Osteoblast (primary cell): ENCODE measurements at regions not wholly inside any gene's neighbourhood (a gene's known extent, or its start where the extent isn't known, plus 50 kb on each side); places are given as distances from the start of the nearest gene placed in this dataset.
A peak's percentile ranks its signal among the peaks of the same experiment; 100 is the strongest.
"Not testable (repeated sequence)": the region's sequence is repeated elsewhere in the genome, so short reads cannot be mapped to it uniquely, and the experiment has no call there.

Experiments
- DNase-seq: peaks from one replicate; pipeline ENCODE4 v3.0.0; 2011; ENCODE audit warnings: low spot score, mixed read lengths; ENCODE audit not compliant: insufficient read length; ENCODE audit errors: missing footprints
- H2AFZ ChIP-seq: 2 replicates; pipeline ENCODE4 v1.6.0; 2011; ENCODE audit warnings: mild to moderate bottlenecking, low read length
- H3K27ac ChIP-seq: 2 replicates; pipeline ENCODE4 v1.5.1; 2011; ENCODE audit warnings: mild to moderate bottlenecking, low read depth, low read length, moderate library complexity
- H3K27me3 ChIP-seq: 2 replicates; pipeline ENCODE4 v1.6.0; 2012; ENCODE audit warnings: mild to moderate bottlenecking, control low read depth, inconsistent platforms, low read length, moderate library complexity; ENCODE audit not compliant: insufficient read depth
- H3K36me3 ChIP-seq: 2 replicates; pipeline ENCODE4 v1.5.1; 2011; ENCODE audit warnings: mild to moderate bottlenecking, low read length, control low read depth, moderate library complexity; ENCODE audit not compliant: insufficient read depth
- H3K4me1 ChIP-seq: 2 replicates; pipeline ENCODE4 v1.5.1; 2011; ENCODE audit warnings: mild to moderate bottlenecking, low read length, control low read depth, moderate library complexity; ENCODE audit not compliant: insufficient read depth
- H3K4me2 ChIP-seq: 2 replicates; pipeline ENCODE4 v1.6.0; 2011; ENCODE audit warnings: mild to moderate bottlenecking, low read length; ENCODE audit not compliant: insufficient read depth
- H3K4me3 ChIP-seq: fragments of 200-600 bp; sonication (generic); 3 replicates; pipeline ENCODE4 v1.5.1; 2012; ENCODE audit warnings: mild to moderate bottlenecking, low read length, inconsistent platforms; ENCODE audit not compliant: insufficient read depth
- H3K79me2 ChIP-seq: 2 replicates; pipeline ENCODE4 v1.6.0; 2012; ENCODE audit warnings: mild to moderate bottlenecking, low read length, control low read depth, inconsistent platforms; ENCODE audit not compliant: insufficient read depth
- H3K9me3 ChIP-seq: 2 replicates; pipeline ENCODE4 v1.5.1; 2011; ENCODE audit warnings: low read depth, low read length, control low read depth
- H4K20me1 ChIP-seq: 2 replicates; pipeline ENCODE4 v1.6.0; 2012; ENCODE audit warnings: mild to moderate bottlenecking, low read length, control low read depth; ENCODE audit not compliant: insufficient read depth
- TF ChIP-seq, protein P1 (sequence below): IDR thresholded peaks from 2 replicates; pipeline ENCODE4 v1.5.1; 2011; ENCODE audit warnings: mild to moderate bottlenecking, low read depth, low read length, moderate library complexity; ENCODE audit errors: extremely low read depth

DNA sequence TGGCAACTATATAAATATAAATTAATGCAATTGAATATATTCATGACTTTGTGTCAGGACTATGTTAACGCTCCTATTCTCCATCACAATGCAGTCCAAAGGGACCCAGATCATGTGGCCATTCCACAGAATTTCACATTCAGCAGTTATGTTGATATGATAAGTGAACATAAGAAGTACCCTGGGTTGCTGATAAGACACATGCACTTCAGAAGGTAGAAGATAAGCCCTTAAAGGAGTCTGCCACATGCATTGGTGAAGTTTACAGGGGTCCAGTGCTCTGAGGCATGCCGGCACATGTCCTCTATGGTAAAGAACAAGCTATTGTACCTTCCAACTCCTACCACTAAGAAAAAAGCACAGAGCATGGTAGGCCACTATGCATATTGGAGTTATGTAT lies 76.4 kb downstream of the PHAX start:
- no peak overlapping the region for H3K4me2 ChIP-seq
- peaks cover 9% of the 10 kb centered on the region for H3K4me1 ChIP-seq
- no peak for DNase-seq
- no peaks in the 10 kb centered on the region for H4K20me1 ChIP-seq
- no peak overlapping the region for H3K27ac ChIP-seq
- H3K36me3 ChIP-seq, result no peaks in the 10 kb centered on the region
- no peaks in the 10 kb centered on the region for H3K9me3 ChIP-seq
- H3K4me3 ChIP-seq, result no peak overlapping the region
- H3K79me2 ChIP-seq, result no peaks in the 10 kb centered on the region
- TF ChIP-seq, protein P1, sequence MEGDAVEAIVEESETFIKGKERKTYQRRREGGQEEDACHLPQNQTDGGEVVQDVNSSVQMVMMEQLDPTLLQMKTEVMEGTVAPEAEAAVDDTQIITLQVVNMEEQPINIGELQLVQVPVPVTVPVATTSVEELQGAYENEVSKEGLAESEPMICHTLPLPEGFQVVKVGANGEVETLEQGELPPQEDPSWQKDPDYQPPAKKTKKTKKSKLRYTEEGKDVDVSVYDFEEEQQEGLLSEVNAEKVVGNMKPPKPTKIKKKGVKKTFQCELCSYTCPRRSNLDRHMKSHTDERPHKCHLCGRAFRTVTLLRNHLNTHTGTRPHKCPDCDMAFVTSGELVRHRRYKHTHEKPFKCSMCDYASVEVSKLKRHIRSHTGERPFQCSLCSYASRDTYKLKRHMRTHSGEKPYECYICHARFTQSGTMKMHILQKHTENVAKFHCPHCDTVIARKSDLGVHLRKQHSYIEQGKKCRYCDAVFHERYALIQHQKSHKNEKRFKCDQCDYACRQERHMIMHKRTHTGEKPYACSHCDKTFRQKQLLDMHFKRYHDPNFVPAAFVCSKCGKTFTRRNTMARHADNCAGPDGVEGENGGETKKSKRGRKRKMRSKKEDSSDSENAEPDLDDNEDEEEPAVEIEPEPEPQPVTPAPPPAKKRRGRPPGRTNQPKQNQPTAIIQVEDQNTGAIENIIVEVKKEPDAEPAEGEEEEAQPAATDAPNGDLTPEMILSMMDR, result no peak
- no peaks in the 10 kb centered on the region for H3K27me3 ChIP-seq
- no peak overlapping the region for H2AFZ ChIP-seq

DNA sequence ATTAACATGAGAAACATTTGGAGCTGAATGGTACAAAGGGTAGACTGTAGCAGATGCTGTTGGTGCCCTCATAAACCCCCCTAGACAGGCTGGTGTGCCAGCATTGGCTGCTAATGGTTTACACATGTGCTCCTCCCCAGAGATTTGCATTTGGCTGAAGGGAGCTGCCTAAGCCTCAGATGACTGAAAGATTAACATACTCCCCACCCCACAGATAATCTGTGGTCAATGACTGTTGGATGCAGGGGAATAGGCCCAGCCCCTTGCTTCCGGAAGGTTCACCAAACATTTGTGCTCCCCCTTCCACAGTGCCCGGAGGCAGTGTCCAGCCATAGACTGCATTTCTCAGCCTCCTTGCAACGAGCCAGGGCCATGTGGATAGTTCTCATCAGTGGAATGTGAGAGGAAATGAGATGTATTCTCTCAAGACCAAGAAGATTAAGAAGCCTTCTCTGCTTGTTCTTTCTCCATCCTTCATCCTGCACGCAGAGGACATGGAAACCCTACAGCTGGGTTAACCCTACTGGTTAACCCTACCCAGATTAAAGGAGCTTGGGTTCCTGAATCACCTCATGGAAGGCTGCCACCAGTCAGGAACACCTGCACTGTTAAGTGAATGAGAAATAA lies 79.6 kb downstream of the PHAX start:
- Histone ChIP-seq H3K79me2 (no peaks in the 10 kb centered on the region), H3K36me3 (no peaks in the 10 kb centered on the region), H3K27me3 (peaks cover 2% of the 10 kb centered on the region), H3K9me3 (no peaks in the 10 kb centered on the region), H3K4me1 (peaks cover 9% of the 10 kb centered on the region), H3K4me3 (peak overlapping the region; percentile 6), H4K20me1 (no peaks in the 10 kb centered on the region), H3K27ac (no peak overlapping the region), H3K4me2 (peak overlapping the region; percentile 60), H2AFZ (peak overlapping the region; percentile 50)
- DNase-seq, result peak; percentile 82
- TF ChIP-seq, protein P1, result no peak

DNA sequence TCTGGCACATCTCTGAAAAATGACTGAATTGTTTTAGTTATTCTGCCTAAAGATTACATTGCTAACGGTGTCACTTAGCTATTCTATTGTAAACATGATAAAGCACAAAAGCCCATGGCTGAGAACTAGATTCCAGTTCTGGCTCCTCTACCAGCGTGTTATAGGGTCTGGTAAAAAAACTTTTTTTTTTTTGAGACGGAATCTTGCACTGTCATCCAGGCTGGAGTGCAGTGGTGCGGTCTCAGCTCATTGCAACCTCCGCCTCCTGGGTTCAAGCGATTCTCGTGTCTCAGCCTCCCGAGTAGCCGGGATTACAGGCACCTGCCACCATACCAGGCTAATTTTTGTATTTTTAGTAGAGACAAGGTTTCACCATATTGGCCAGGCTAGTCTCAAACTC lies 80.6 kb downstream of the PHAX start:
- H3K4me1 ChIP-seq, result not testable (repeated sequence)

DNA sequence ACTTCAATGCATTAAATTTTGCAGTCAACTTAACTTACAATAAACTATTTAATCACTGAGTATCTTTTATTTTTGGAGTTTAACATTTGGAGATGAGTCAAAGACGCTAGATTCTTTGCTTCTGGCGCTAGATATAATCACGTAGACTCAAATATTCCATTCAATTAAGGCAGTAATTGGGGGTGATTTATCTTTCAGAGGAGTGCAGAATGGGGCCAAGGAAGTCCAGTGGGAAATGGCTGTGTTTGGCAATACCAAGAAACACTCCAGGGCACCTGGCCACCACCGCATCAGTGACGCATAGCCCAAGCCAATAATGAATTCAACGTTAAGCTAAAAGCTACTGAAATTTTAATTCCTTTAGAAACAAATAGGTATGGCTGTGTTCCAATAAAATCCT lies 81.2 kb downstream of the PHAX start:
- no peaks in the 10 kb centered on the region for H4K20me1 ChIP-seq
- H3K9me3 ChIP-seq, result no peaks in the 10 kb centered on the region
- peaks cover 2% of the 10 kb centered on the region for H3K27me3 ChIP-seq
- H3K27ac ChIP-seq, result no peak overlapping the region
- no peak overlapping the region for H2AFZ ChIP-seq
- H3K79me2 ChIP-seq, result no peaks in the 10 kb centered on the region
- H3K4me1 ChIP-seq, result peaks cover 9% of the 10 kb centered on the region
- TF ChIP-seq, protein P1, result no peak
- no peaks in the 10 kb centered on the region for H3K36me3 ChIP-seq
- H3K4me2 ChIP-seq, result no peak overlapping the region
- H3K4me3 ChIP-seq, result no peak overlapping the region
- DNase-seq, result no peak

More for the DNA sequence above, 80.6 kb downstream of the PHAX start:
- not testable (repeated sequence) for DNase-seq, H2AFZ ChIP-seq, H3K27ac ChIP-seq, H3K9me3 ChIP-seq, H3K4me2 ChIP-seq, H3K79me2 ChIP-seq, H3K4me3 ChIP-seq, H4K20me1 ChIP-seq, H3K27me3 ChIP-seq, H3K36me3 ChIP-seq
